Suprapubic skin (tissue), 4 donors: ENCODE measurements at regions not wholly inside any gene's neighbourhood (a gene's known extent, or its start where the extent isn't known, plus 50 kb on each side); places are given as distances from the start of the nearest gene placed in this dataset.

Experiments
- POLR2A ChIP-seq, 2 donors: fragments of 450-650 bp; IDR thresholded peaks; one replicate each; pipeline ENCODE4 v1.6.1; 2017; ENCODE audit warnings: antibody characterized with exemption in 2 of 2, mild to moderate bottlenecking in 2 of 2, moderate library complexity in 2 of 2
- POLR2AphosphoS5 ChIP-seq, 3 donors: sonication (generic); formaldehyde crosslinking; IDR thresholded peaks; one replicate each; pipeline ENCODE4 v1.6.1; 2017; ENCODE audit warnings: antibody characterized with exemption in 3 of 3
- TF ChIP-seq, protein P1 (sequence below), 2 donors: fragments of 200-600 bp in 1 of 2; fragments of 450-650 bp in 1 of 2; sonication (generic) in 1 of 2; IDR thresholded peaks; one replicate each; pipeline ENCODE4 v1.5.1; 2016 to 2019; ENCODE audit warnings: antibody characterized with exemption in 2 of 2, mild to moderate bottlenecking in 1 of 2, moderate library complexity in 1 of 2

DNA sequence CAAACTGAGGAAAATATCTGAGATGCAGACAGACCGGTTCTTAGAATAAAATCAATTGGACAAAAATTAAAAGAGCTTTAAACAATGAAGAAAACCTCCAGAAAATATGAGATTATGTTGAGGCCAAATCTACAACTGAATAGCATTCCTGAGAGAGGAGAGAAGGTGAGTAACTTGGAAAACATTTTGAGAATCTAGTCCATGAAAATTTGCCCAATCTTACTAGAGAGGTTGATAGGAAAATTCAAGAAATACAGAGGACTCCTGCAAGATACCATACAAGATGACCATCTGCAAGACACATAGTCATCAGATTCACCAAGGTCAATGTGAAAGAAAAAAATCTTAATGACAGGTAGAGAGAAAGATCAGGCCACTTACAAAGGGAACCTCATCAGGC is 437.7 kb upstream of the ADGRB3 start:
- TF ChIP-seq, protein P1, sequence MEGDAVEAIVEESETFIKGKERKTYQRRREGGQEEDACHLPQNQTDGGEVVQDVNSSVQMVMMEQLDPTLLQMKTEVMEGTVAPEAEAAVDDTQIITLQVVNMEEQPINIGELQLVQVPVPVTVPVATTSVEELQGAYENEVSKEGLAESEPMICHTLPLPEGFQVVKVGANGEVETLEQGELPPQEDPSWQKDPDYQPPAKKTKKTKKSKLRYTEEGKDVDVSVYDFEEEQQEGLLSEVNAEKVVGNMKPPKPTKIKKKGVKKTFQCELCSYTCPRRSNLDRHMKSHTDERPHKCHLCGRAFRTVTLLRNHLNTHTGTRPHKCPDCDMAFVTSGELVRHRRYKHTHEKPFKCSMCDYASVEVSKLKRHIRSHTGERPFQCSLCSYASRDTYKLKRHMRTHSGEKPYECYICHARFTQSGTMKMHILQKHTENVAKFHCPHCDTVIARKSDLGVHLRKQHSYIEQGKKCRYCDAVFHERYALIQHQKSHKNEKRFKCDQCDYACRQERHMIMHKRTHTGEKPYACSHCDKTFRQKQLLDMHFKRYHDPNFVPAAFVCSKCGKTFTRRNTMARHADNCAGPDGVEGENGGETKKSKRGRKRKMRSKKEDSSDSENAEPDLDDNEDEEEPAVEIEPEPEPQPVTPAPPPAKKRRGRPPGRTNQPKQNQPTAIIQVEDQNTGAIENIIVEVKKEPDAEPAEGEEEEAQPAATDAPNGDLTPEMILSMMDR (IDR thresholded peaks at IDR 0.05) = no peak
- TF ChIP-seq POLR2AphosphoS5 (IDR thresholded peaks at IDR 0.05) = no peak
- no peak for TF ChIP-seq POLR2A (IDR thresholded peaks at IDR 0.05)
